H1 (cell line): ENCODE measurements at regions not wholly inside any gene's neighbourhood (a gene's known extent, or its start where the extent isn't known, plus 50 kb on each side); places are given as distances from the start of the nearest gene placed in this dataset.

Experiments
- CTCF ChIA-PET: fragments of 300-600 bp; sonication (Branson Sonifier 250); formaldehyde crosslinking; loops from one replicate; lab custom pipeline; 2021; ENCODE audit not compliant: partially characterized antibody; lab: Charles Lee
- POLR2A ChIA-PET: fragments of 300-600 bp; sonication (Branson Sonifier 250); formaldehyde crosslinking; loops from one replicate; lab custom pipeline; 2021; ENCODE audit warnings: inconsistent platforms; ENCODE audit not compliant: partially characterized antibody; lab: Charles Lee
- DNase-seq, 2 experiments: peaks; one replicate each; pipeline versions ENCODE4 v3.0.0 to v3.0.0-alpha.2; 2010 to 2022; ENCODE audit warnings: low spot score in 2 of 2, low read depth in 1 of 2, mixed read lengths in 1 of 2
- FAIRE-seq: peaks from 2 replicates; lab custom pipeline; 2011; peaks lifted over from hg19 to GRCh38; lab: Jason Lieb, UNC
- H2AFZ ChIP-seq: 2 replicates; pipeline ENCODE4 v1.8.1; 2012; ENCODE audit warnings: low read length, inconsistent platforms
- H2AK5ac ChIP-seq: 2 replicates; pipeline ENCODE4 v1.6.1; 2013; ENCODE audit warnings: low read depth, low read length
- H2BK120ac ChIP-seq: replicated peaks from 2 replicates; pipeline ENCODE3; 2013; ENCODE audit warnings: low read depth, low read length, inconsistent platforms
- H2BK12ac ChIP-seq: 2 replicates; pipeline ENCODE4 v1.6.1; 2013; ENCODE audit warnings: low read depth, low read length
- H2BK15ac ChIP-seq: 2 replicates; pipeline ENCODE4 v1.6.1; 2013; ENCODE audit warnings: low read length
- H2BK20ac ChIP-seq: 2 replicates; pipeline ENCODE4 v1.6.1; 2013; ENCODE audit warnings: low read length
- H2BK5ac ChIP-seq: 2 replicates; pipeline ENCODE4 v1.6.1; 2013; ENCODE audit warnings: low read depth, low read length
- H3K14ac ChIP-seq: 2 replicates; pipeline ENCODE4 v1.6.1; 2013; ENCODE audit warnings: inconsistent platforms; ENCODE audit not compliant: insufficient read length
- H3K18ac ChIP-seq: 2 replicates; pipeline ENCODE4 v1.6.1; 2013; ENCODE audit warnings: low read length; ENCODE audit errors: extremely low read depth
- H3K23ac ChIP-seq: 2 replicates; pipeline ENCODE4 v1.6.1; 2013; ENCODE audit warnings: inconsistent platforms; ENCODE audit not compliant: insufficient read length
- H3K23me2 ChIP-seq: 2 replicates; pipeline ENCODE4 v1.6.1; 2013; ENCODE audit warnings: low read depth, low read length
- H3K27ac ChIP-seq: 2 replicates; pipeline ENCODE4 v1.6.1; 2011; ENCODE audit warnings: low read depth, low read length, inconsistent platforms
- H3K27me3 ChIP-seq, 4 experiments: replicated peaks in 1 of 4; 1 replicate in 1 of 4; 2 replicates in 3 of 4; pipeline versions ENCODE4 v1.6.1 to v1.8.1; 2011 to 2013; ENCODE audit warnings: low read length in 3 of 4, mild to moderate bottlenecking in 3 of 4, inconsistent platforms in 2 of 4, mixed read lengths in 2 of 4, moderate library complexity in 1 of 4; ENCODE audit not compliant: control insufficient read depth in 3 of 4, insufficient read depth in 3 of 4; ENCODE audit errors: extremely low read depth in 1 of 4
- H3K36me3 ChIP-seq, 4 experiments: 2 replicates each; pipeline versions ENCODE4 v1.6.1 to v1.8.1; 2011 to 2013; ENCODE audit warnings: mild to moderate bottlenecking in 4 of 4, low read length in 3 of 4, moderate library complexity in 2 of 4, control low read depth in 1 of 4, inconsistent platforms in 1 of 4; ENCODE audit not compliant: insufficient read depth in 4 of 4, control insufficient read depth in 2 of 4
- H3K4ac ChIP-seq: replicated peaks from 2 replicates; pipeline ENCODE3; 2013; ENCODE audit warnings: low read length, low read depth, mixed read lengths, inconsistent platforms; ENCODE audit not compliant: insufficient read length
- H3K4me1 ChIP-seq, 4 experiments: replicated peaks in 1 of 4; 1 replicate in 1 of 4; 2 replicates in 3 of 4; pipeline versions ENCODE4 v1.6.1 to v1.8.1; 2011 to 2013; ENCODE audit warnings: low read length in 3 of 4, inconsistent platforms in 2 of 4, mixed read lengths in 1 of 4; ENCODE audit not compliant: insufficient read depth in 4 of 4, control insufficient read depth in 3 of 4
- H3K4me2 ChIP-seq, 2 experiments: 2 replicates each; pipeline versions ENCODE4 v1.6.1 to v1.8.1; 2011 to 2013; ENCODE audit warnings: low read depth in 2 of 2, low read length in 2 of 2, control low read depth in 1 of 2, inconsistent platforms in 1 of 2, mild to moderate bottlenecking in 1 of 2; ENCODE audit not compliant: insufficient read depth in 1 of 2
- H3K4me3 ChIP-seq, 4 experiments: fragments of 200-600, 300-600 bp in 1 of 4; sonication (generic), shearing (Covaris generic), sonication (Bioruptor Twin) in 1 of 4; 2 replicates each; pipeline versions ENCODE4 v1.5.1 to v1.8.1; 2011 to 2016; ENCODE audit warnings: low read length in 4 of 4, low read depth in 3 of 4, control low read depth in 2 of 4, inconsistent platforms in 2 of 4, mild to moderate bottlenecking in 2 of 4, mixed read lengths in 1 of 4, moderate library complexity in 1 of 4; ENCODE audit not compliant: insufficient read depth in 2 of 4; ENCODE audit errors: extremely low read depth in 1 of 4
- H3K56ac ChIP-seq: replicated peaks from 2 replicates; pipeline ENCODE3; 2013; ENCODE audit warnings: low read depth, mild to moderate bottlenecking, mixed read lengths, low read length, inconsistent platforms; ENCODE audit not compliant: insufficient read length
- H3K79me1 ChIP-seq: 2 replicates; pipeline ENCODE4 v1.6.1; 2013; ENCODE audit warnings: low read depth, low read length, control low read depth
- H3K79me2 ChIP-seq, 2 experiments: 2 replicates each; pipeline versions ENCODE4 v1.6.1 to v1.8.1; 2012 to 2013; ENCODE audit warnings: low read length in 2 of 2, mild to moderate bottlenecking in 2 of 2, inconsistent platforms in 1 of 2; ENCODE audit not compliant: insufficient read depth in 2 of 2, control insufficient read depth in 1 of 2
- H3K9ac ChIP-seq, 4 experiments: replicated peaks in 1 of 4; 1 replicate in 1 of 4; 2 replicates in 3 of 4; pipeline versions ENCODE4 v1.6.1 to v1.8.1; 2011 to 2013; ENCODE audit warnings: low read depth in 3 of 4, low read length in 3 of 4, control low read depth in 2 of 4, mild to moderate bottlenecking in 2 of 4, moderate library complexity in 2 of 4, inconsistent platforms in 1 of 4; ENCODE audit errors: extremely low read depth in 1 of 4
- H3K9me3 ChIP-seq, 2 experiments: 2 replicates each; pipeline versions ENCODE4 v1.6.1 to v1.8.1; 2012 to 2013; ENCODE audit warnings: mild to moderate bottlenecking in 2 of 2, moderate library complexity in 2 of 2, control low read depth in 1 of 2, inconsistent platforms in 1 of 2, low read depth in 1 of 2, low read length in 1 of 2, mixed read lengths in 1 of 2; ENCODE audit not compliant: insufficient read depth in 2 of 2
- H4K20me1 ChIP-seq, 2 experiments: replicated peaks in 1 of 2; 2 replicates each; pipeline versions ENCODE3 to v1.8.1; 2011 to 2013; ENCODE audit warnings: inconsistent platforms in 2 of 2, low read length in 2 of 2, mild to moderate bottlenecking in 1 of 2; ENCODE audit not compliant: insufficient read depth in 2 of 2, control insufficient read depth in 1 of 2
- H4K5ac ChIP-seq: 2 replicates; pipeline ENCODE4 v1.6.1; 2013; ENCODE audit warnings: low read length, low read depth, mixed read lengths, inconsistent platforms; ENCODE audit not compliant: insufficient read length
- H4K8ac ChIP-seq: 2 replicates; pipeline ENCODE4 v1.8.0; 2013; ENCODE audit warnings: mild to moderate bottlenecking, moderate library complexity, low read length, inconsistent platforms; ENCODE audit not compliant: insufficient read depth; ENCODE audit errors: extremely low read depth
- H4K91ac ChIP-seq: replicated peaks from 2 replicates; pipeline ENCODE3; 2013; ENCODE audit warnings: low read length, mixed read lengths, inconsistent platforms; ENCODE audit not compliant: insufficient read length
- CHD1 ChIP-seq: IDR thresholded peaks from 2 replicates; pipeline ENCODE4 v1.6.1; 2012; ENCODE audit warnings: low read depth, low read length, improper control_type of control experiment
- EZH2 ChIP-seq: fragments of 200-600 bp; sonication (generic); IDR thresholded peaks from 2 replicates; pipeline ENCODE4 v1.7.1; 2012; ENCODE audit warnings: low read depth, mild to moderate bottlenecking, moderate library complexity, low read length, inconsistent platforms; ENCODE audit not compliant: severe bottlenecking
- JUND ChIP-seq: IDR thresholded peaks from 2 replicates; pipeline ENCODE4 v1.6.1; 2011; ENCODE audit warnings: mild to moderate bottlenecking, improper control_type of control experiment, low read length
- KDM1A ChIP-seq: fragments of 200-600, 300-600 bp; sonication (generic); IDR thresholded peaks from 2 replicates; pipeline ENCODE4 v1.7.1; 2016; ENCODE audit warnings: mild to moderate bottlenecking, low read length, borderline replicate concordance
- MAFK ChIP-seq: IDR thresholded peaks from 2 replicates; pipeline ENCODE4 v1.6.1; 2012; ENCODE audit warnings: low read depth, mild to moderate bottlenecking, improper control_type of control experiment, low read length
- WGBS, 2 experiments: shearing (Covaris generic) in 1 of 2; methylation state at CpG; one replicate each; pipeline versions ENCODE4 v1.1.6 to v1.1.7; 2013 to 2015; ENCODE audit warnings: low lambda C conversion rate in 2 of 2, mixed read lengths in 2 of 2, inconsistent platforms in 1 of 2, low coverage in 1 of 2, missing lambda C conversion rate in 1 of 2; ENCODE audit not compliant: insufficient replicate concordance in 2 of 2, insufficient coverage in 1 of 2, insufficient read length in 1 of 2; ENCODE audit errors: extremely low coverage in 1 of 2, missing lambda C conversion rate in 1 of 2; 5-methylcytosine and 5-hydroxymethylcytosine counted together

GRCh38 chr4:151852202-151852601 lies 91.4 kb upstream of the GATB start:
- H3K4me2 ChIP-seq: no peak overlapping the region
- no peak overlapping the region for H3K27ac ChIP-seq
- ChIA-PET POLR2A (no interaction called here), CTCF (interaction anchor here (1.4 kb wide), 1 partner anchor 50 kb away, joined by 4 read pairs; no protein-coding TSS in a partner anchor)
- FAIRE-seq (no peak), DNase-seq (no peak)
- no peaks in the 10 kb centered on the region for H4K20me1 ChIP-seq
- H2AK5ac ChIP-seq: no peak overlapping the region
- H3K27me3 ChIP-seq: no peaks in the 10 kb centered on the region
- no peaks in the 10 kb centered on the region for H3K9me3 ChIP-seq
- H3K36me3 ChIP-seq: no peaks in the 10 kb centered on the region
- no peaks in the 10 kb centered on the region for H3K23me2 ChIP-seq
- H4K91ac ChIP-seq: no peak overlapping the region
- WGBS, 2 experiments: 70% methylated on average over 2 of the region's 2 CpGs; no CpG with 5 or more reads in 1 of the 2 experiments
- no peak overlapping the region for H3K18ac ChIP-seq
- H2BK120ac ChIP-seq: no peak overlapping the region
- no peak overlapping the region for H2BK15ac ChIP-seq
- H2BK20ac ChIP-seq: no peak overlapping the region
- no peak overlapping the region for H3K4ac ChIP-seq
- H3K56ac ChIP-seq: no peak overlapping the region
- H3K14ac ChIP-seq: no peak overlapping the region
- no peaks in the 10 kb centered on the region for H3K79me2 ChIP-seq
- no peak overlapping the region for H3K23ac ChIP-seq
- TF ChIP-seq EZH2 (no peak), JUND (no peak), KDM1A (no peak), MAFK (no peak), CHD1 (no peak)
- H4K8ac ChIP-seq: no peak overlapping the region
- H3K9ac ChIP-seq: no peak overlapping the region
- H3K79me1 ChIP-seq: no peaks in the 10 kb centered on the region
- no peak overlapping the region for H2AFZ ChIP-seq
- no peaks in the 10 kb centered on the region for H3K4me1 ChIP-seq
- H2BK12ac ChIP-seq: no peak overlapping the region
- H4K5ac ChIP-seq: no peak overlapping the region
- no peak overlapping the region for H2BK5ac ChIP-seq
- H3K4me3 ChIP-seq: no peak overlapping the region
